IPS-NIHi7 (cell line): ENCODE measurements at regions not wholly inside any gene's neighbourhood (a gene's known extent, or its start where the extent isn't known, plus 50 kb on each side); places are given as distances from the start of the nearest gene placed in this dataset.
"Not testable (repeated sequence)": the region's sequence is repeated elsewhere in the genome, so short reads cannot be mapped to it uniquely, and the experiment has no call there.

Experiments
- DNase-seq: peaks from one replicate; pipeline ENCODE4 v3.0.0; 2012; ENCODE audit warnings: mixed read lengths; ENCODE audit errors: extremely low spot score

DNA sequence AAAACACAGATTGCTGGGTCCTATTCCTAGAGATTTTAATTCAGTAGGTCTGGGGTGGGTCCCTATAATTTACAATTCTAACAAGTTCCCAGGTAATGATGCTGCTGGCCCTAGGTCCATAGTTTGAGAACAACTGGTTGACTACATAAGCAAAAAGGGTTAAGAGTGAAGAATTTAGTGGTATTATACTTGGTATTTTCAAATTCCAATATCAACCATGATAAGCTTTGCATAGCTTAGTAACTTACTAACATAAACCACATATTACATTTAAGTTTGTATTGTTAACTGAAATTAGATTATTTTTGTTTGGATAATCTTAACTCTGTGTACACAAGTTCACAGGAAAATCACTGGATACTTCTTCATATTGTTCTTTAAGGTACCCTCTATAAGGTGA lies 862.9 kb upstream of the ACVR2A start:
- DNase-seq, result no peak

DNA sequence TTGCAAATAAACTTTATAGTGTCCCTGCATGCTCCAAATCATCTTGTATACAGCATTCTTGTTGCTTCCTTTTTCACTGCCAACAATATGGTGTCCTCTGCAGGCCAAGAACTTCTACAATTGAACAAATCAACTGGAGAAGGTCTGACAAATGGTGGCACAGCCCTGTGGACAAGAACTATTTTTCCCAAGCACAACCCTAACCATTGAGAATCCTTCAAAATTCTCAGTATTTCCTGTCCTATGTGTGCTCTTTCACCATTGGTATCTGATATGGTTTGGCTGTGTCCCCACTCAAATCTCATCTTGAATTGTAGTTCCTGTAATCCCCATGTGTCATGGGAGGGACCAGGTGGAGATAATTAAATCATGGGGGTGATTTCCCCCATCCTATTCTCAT lies 865.1 kb upstream of the ACVR2A start:
- no peak for DNase-seq

DNA sequence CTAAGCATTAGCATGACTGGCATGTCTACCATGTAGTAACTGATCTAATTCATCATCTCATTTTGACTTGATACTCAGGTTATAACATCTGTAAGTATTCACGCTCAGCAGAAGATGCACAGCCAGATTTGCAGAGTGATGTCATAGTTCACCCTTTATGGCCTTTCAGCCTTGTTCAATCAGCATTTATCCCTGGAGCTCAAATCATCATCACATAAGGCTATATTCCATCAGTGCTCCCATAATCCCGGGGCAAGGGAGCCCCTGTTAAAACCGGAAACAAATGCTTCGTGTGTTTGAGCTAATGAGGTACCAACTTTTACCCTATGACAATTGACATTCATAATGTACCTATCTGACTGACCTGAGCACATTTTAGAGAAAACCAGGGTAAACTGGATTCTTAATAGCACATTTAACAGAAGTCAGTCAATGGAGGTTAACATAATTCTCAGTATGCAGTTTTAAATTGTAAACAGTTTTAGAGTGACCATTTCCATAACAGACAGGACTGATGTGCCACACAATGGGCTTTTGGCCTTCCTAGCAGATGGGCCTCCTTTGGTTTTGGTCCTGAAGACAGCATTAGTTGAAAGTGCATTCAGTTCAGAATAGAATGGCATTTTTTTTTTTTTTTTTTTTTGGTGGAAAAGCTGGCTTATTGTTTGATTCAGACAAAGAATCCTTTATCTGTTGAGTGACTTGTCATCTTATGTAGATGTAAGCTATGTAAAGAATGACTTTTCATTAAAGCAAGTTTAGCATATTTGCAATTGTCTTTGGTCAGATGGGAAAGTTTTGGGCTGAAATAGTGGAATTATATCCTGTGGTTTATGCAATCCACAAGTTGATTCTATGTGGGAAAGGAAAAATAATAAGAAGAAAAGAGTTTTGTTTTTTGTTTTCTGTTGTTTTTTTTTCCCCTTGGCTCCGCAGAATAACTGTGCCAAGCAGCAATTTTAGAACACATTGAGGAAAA lies 866.0 kb upstream of the ACVR2A start:
- no peak for DNase-seq

DNA sequence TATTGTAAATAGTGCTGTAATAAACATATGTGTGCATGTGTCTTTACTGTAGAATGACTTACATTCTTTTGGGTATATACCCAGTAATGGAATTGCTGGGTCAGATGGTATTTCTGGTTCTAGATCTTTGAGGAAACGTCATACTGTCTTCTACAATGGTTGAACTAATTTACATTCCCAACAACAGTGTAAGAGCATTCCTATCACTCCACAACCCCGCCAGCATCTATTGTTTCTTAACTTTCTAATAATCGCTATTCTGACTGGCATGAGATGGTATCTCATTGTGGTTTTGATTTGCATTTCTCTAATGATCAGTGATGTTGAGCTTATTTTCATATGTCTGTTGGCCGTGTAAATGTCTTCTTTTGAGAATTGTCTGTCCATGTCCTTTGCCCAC lies 873.8 kb upstream of the ACVR2A start:
- DNase-seq, result not testable (repeated sequence)

DNA sequence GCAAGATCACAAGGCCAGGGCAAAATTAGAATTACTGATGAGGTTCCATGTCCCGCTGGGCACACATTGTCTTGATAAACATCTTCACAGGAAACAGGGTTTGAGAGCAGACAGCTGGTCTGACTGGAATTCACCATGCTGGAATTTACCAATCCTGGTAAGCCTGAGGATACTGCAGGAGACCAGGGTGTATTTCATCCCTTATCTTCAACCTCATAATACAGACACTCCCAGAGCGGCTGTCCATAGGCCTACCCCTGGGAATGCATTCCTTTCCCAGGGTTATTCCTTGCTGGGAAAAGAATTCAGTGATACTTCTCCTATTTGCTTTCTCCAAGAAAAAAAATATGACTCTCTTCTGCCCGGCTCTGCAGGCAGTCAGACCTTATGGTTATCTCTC lies 875.1 kb upstream of the ACVR2A start:
- DNase-seq, result not testable (repeated sequence)

DNA sequence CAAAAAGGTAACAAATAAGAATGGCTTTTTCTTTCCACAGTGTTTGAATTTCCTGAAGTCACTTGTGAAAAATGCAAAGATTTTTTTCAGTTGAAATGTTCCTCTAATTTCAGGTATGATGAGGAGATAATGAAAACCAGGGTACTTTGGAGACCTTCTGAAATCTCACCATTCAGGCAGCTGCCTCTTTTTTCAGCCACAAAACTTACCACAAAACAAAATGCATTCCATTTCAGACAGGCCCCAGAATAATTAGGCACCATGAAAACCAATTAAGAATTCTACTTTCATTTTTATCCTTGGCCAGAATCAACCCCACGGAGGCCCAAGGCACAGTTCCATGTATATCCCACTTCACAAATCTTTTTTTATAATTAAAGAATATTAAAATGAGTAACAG lies 880.3 kb upstream of the ACVR2A start:
- no peak for DNase-seq

DNA sequence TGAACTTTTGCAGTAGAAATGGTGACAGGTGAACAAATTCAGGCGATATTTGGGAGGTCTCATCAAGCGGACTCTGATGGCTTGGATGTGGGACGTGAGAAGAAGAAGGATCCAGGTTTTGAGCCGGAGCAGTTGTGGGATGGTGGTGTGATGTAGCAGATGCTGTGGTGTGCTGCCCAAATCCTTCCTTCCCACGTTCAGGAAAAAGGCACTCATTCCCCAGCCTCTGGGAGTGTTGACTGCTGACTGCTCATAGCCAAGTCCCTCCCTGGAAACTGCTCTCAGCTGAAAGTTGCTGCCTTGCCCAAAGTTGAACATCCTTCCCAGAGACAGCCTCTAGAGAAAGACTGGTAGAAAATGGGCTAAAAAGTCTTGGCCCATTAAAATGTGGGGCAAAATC lies 890.3 kb upstream of the ACVR2A start:
- no peak for DNase-seq

DNA sequence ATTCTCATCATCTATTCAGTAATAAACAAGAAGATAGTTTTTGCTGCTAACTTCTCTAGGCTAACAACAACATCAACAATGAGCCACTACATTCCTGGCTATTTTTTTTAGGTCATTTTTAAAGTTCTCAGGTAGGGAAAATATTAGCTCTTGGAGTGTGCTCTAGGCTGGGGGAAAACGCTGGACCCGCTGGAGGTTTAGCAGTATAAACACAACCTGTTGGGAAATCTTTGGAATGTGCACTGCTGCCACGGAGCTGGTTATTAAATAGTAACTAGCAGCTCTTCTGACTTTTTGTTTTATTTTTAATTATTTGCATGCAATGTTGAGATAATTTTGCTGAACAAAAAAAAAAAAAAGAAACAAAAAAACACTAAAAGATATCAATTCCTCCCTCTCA lies 892.1 kb upstream of the ACVR2A start:
- no peak for DNase-seq

DNA sequence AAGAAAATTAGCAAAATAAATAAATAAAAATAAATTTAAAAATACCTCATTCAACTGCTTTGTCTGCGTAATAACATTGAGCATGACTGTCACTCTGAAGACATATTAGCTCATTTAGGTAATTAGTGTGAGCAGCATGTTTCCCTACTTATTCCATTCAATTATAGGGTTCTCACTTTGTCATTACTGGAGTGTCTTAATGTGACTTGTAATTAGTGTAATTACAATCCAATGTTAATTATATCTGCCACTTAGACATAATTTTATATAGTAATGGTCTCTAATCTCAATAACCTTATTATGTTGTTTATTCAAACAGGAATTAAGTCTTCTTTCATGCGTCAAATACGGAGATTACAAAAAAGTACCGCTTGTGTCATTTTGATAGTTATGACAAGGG lies 893.9 kb upstream of the ACVR2A start:
- no peak for DNase-seq

DNA sequence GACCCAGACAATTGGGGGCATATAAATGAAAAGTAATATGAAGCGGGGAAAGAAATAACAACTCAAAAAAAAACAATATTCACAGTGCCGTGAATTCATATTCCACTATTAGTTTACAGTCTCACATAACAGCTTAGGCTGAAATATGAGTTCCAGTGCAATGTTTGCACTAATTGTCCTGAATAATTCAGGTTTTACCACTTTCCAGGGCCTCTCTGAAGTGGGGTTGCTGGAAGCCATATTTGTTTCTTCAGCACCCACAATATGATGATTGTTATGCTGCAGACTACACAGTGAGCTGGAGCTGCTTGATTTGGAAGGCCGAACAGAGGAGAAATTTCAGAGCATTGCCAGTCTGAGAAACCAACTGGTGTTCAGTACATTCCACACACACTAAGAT lies 894.5 kb upstream of the ACVR2A start:
- no peak for DNase-seq

DNA sequence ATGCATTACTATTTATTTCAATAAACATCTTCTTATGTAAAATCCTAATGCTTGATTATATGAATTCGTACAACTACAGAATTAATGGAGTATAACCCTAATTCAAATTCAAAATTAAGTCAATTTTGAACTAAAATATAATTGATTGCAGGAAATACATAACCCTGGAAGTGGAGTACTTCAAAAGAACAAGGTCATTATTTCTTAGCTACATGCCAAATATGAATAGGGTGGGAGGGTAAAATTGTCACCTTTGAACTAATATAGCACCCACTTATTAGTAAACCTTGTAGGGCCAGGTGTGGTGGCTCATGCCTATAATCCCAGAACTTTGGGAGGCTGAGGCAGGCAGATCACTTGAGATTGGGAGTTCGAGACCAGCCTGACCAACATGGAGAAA lies 895.4 kb upstream of the ACVR2A start:
- DNase-seq, result no peak

DNA sequence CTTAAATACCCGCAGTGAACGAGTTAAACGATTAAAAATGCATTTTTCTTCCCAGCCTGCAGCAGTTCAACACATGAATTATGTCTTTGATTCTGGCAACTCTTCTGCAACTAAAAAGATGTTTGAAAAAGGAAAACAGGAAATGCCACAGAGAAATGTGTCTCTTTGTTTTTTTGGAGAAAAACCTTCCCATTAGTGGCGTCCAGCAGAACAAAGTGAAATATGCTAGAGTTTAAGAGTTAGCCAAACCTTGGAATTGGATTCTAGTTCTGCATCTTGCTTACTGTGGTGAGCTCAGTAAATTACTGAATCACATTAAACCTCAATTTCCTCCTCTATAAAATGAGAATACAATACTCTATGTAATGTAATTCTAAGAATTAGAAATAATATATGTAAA lies 900.2 kb upstream of the ACVR2A start:
- no peak for DNase-seq

DNA sequence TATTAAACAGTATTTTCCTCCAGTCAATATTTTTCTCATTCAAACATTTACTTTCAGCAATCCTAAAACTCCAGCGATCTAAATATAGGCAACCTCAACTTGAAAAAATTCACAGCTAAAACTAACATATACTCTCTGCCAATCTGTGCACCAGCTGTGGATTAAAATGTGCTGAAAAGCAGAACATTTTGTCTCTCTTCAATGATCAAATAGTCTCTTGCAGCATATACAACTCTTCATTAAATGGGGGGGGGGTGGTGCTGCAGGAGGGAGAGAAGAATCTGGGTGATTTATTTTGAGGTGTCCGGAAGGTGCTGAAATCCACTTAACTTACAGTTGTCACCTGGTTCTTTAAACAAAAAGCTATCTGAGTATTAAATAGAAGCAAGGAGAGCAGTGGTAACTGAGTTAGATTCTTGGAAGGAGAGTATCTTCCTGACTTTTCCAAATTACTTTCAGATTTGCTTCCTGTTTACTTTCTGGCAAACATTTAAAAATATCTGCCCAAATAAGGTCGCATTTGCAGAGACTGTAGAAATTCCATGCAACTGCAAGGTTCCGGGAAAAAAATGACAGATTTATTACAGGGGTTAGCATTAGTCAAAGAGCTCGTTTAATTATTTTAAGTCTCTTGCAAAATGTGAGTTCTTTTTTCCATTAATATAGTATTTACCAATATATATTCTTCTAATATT lies 904.7 kb upstream of the ACVR2A start:
- DNase-seq, result no peak

DNA sequence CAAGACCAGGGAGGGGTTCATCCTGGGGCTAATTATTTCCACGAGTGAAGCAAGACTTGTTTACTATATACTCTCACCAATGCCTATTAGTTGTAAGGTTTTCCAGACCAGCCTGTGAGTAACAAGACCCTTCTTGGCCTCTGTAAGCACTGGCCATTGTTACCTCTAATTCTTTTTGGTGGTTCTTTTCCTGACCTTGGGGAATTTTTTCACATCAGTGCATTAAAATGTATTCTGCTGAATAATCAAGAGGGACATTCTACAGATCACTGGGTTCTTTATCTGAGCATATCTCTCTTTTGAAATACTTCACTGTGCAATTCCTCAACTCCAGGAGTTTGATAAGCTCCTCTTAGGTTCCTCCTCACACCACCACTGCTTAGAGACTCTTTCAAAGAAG lies 909.9 kb upstream of the ACVR2A start:
- no peak for DNase-seq

DNA sequence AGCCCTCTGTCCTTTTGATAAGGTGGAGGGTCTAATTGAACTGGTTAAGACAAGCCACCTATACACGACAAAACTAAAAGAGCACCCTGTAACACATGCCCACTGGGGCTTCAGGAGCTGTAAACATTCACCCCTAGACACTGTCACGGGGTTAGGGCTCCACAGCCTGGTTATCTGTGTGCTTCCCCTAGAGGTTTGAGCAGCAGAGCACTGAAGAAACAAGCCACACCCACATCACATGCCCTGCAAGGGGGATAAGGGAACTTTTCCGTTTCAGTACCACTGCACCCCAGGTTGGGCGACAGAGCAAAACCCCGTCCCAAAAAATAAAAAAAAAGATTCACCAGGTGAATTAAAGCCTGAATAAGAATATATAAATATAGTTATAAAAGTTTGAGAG lies 913.7 kb upstream of the ACVR2A start:
- DNase-seq, result no peak

DNA sequence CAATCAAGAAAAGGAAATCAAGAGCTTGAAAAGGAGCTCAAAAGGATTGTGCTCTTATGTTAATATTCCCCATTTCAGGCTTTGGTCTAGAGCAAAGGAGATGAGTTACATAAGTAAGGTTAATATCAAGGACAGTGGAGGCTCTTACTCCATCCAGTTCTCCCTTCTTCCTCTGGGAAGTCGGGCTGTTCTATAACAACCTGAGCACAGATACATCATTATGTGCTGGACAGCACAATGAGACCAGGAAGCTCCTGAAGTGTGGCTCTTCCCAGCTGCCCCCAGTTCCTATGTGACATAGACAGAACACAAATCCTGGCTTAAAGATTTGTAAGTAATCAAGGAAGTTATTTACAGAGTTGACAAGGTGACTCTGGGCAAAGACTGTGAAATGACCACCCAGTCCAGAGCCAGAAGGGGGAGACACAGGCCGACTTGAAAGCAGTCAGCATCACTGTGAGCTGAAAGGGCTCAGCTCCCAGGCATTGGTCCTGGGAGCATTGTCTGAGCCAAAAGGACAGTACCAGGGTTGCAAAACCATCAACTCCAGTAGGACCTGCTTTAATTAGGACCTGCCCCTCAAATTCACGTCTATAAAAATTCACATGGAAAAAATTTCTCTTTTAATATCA lies 917.6 kb upstream of the ACVR2A start:
- peak; percentile 74 for DNase-seq

DNA sequence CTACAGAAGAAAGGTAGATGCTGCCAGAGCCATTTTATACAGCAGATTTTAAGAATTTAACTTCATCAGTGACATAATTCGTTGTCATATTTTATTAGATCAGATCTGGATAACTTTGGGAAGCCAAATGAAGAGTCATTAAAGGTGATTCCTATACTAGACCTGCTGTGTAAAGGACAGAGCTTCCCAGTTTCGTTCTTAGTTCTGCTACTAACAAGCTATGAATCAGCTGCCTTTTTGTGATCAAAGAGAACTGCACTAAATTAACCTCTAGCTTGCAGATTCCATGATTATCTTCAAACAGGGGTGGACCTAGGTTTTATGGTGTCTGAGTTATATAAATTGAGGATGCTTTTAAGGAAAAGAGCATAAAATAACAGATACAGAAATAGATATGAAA lies 926.5 kb upstream of the ACVR2A start:
- no peak for DNase-seq

DNA sequence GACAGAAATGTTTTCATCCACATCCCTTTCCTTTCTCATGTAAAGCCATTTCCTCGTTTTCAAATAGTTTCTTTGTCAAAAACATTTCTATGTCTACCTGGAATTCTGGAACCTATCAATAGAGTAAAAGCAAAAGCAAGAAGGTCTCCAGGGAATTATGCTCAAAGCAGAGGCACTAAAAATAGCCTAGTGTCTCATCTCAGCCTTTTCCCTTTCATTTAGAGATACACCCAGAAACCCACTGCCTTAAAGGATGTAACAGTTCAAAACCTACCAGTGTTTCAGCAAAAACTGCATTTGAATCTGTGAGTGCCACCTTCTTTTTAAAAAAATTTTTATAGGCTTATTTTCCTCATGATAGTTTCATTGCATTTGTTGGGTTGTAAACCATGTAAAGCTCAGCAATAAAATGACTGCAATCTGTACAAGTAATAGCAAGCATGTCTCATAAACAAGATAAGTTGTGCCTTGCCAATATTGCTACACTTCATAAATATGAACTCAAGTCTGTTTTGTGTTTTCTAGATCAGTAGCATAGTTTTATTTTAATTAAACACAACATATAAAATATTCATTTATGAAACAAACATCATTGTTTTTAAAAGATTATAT lies 927.3 kb upstream of the ACVR2A start:
- no peak for DNase-seq

DNA sequence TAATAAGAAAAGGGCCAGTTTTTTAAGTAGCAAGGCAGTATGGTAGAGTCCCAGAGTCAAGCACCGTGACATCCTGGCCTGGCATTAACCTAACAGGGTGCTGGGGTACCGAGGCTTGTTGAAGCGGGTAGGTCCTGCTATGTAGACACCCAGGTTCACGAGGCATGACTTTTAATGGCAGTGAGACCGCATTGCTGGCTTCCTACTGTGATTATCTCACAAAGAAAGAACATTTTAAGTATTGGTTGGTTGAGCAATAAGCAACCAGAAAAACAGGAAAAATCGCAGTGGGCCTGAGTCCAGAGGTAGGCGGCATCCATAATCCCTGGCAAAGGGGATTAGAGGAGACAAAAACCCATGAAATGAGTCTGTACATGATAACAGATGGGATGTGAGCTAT lies 927.9 kb upstream of the ACVR2A start:
- no peak for DNase-seq

DNA sequence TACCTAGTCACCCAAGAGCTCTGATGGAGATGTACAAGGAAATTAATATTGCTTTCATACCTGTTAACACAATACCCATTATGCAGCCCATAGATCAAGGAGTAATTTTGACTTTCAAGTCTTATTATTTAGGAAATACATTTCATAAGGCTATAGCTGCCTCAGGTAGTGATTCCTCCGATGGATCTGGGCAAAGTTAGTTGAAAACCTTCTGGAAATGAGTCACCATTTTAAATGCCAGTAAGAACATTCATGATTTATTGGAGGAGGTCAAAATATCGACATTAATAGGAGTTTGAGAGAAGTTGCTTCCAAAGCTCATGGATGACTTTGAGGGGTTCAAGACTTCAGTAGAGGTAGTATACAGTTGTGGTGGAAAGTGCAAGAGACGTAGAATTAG lies 931.4 kb upstream of the ACVR2A start:
- DNase-seq, result no peak

DNA sequence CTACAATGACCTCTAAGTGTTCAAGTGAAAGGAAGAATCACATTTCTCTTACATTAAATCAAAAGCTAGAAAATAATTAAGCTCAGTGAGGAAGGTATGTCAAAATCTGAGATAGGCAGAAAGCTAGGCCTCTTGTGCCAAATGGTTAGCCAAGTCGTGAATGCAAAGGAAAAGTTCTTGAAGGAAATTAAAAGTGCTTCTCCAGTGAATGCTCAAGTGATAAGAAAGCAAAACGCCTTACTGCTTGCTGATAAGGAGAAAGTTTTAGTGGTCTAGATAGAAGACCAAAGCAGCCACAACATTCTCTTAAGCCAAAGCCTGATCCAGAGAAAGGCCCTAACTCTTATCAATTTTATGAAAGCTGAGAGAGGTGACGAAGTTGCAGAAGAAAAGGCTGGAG lies 932.3 kb upstream of the ACVR2A start:
- no peak for DNase-seq

DNA sequence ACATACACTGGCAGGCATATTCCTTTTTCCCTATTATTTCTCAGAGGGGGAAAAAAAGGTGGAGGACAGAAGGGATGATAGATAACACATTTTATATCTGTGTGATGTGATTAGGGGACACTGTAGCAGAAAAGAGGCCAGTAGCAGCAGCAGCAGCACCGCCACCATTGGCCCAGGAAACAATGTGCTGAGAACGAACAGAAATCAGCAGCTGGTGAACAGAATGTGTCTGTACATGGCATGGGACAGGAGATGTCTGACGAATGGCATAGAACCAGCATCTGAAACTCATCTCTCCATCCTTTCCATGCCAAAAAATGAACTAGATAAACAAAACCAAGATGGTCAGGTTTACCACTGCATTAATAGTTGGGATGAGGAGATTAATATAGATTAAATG lies 936.1 kb upstream of the ACVR2A start:
- DNase-seq, result no peak
